PFSK-1 (cell line): ENCODE measurements at regions not wholly inside any gene's neighbourhood (a gene's known extent, or its start where the extent isn't known, plus 50 kb on each side); places are given as distances from the start of the nearest gene placed in this dataset.

Source experiments
- FOXP2 ChIP-seq: optimal IDR thresholded peaks from 2 replicates; pipeline ENCODE3; 2011; ENCODE audit warnings: borderline replicate concordance, control low read depth, inconsistent platforms; ENCODE audit not compliant: insufficient read depth; ENCODE audit errors: extremely low read length, extremely low read depth
- POLR2AphosphoS5 ChIP-seq: IDR thresholded peaks from 2 replicates; pipeline ENCODE4 v1.6.1; 2012; ENCODE audit warnings: low read depth, mild to moderate bottlenecking, control low read depth, low read length, moderate library complexity
- REST ChIP-seq, 2 experiments: IDR thresholded peaks; 2 replicates each; pipeline versions ENCODE4 v1.6.1 to v1.8.0; 2011 to 2012; ENCODE audit warnings: low read depth in 2 of 2, low read length in 2 of 2, control low read depth in 1 of 2, inconsistent platforms in 1 of 2, mild to moderate bottlenecking in 1 of 2, moderate library complexity in 1 of 2; ENCODE audit not compliant: insufficient read depth in 1 of 2
- SIN3A ChIP-seq: IDR thresholded peaks from 2 replicates; pipeline ENCODE4 v1.6.1; 2012; ENCODE audit warnings: mild to moderate bottlenecking, low read length, moderate library complexity, borderline replicate concordance; ENCODE audit not compliant: insufficient read depth
- TAF1 ChIP-seq: IDR thresholded peaks from 2 replicates; pipeline ENCODE4 v1.6.1; 2012; ENCODE audit warnings: low read length, control low read depth, borderline replicate concordance; ENCODE audit not compliant: insufficient read depth

DNA sequence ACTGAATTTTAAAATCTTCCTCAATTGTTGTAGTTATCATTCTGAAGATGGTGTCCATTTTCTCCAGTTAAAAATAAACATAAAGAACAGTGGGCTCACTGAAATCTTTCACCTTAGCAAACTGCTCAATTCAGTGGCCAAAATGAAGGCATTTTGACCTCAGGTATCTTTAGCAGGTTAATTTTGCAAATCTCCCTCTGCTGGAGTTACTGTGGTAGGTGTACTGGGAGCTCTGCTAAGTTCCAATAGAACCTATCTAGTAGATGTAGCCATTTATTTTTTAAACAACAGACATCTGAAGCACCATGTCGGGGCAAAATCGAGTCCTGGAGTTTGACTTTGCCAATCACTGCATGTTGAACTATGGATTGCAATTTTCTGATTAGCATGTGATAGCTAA is 177.1 kb downstream of the IRS1 start:
- TF ChIP-seq REST (IDR thresholded peaks at IDR 0.05; ENCODE audit: insufficient read depth in 1 of 2, low read depth in 2 of 2, low read length in 2 of 2) (no peak), POLR2AphosphoS5 (no peak), TAF1 (no peak), SIN3A (no peak), FOXP2 (no peak)
